ENCODE measurements at regions not wholly inside any gene's neighbourhood (a gene's known extent, or its start where the extent isn't known, plus 50 kb on each side); places are given as distances from the start of the nearest gene placed in this dataset.

- TF ChIP-seq, protein P1, sequence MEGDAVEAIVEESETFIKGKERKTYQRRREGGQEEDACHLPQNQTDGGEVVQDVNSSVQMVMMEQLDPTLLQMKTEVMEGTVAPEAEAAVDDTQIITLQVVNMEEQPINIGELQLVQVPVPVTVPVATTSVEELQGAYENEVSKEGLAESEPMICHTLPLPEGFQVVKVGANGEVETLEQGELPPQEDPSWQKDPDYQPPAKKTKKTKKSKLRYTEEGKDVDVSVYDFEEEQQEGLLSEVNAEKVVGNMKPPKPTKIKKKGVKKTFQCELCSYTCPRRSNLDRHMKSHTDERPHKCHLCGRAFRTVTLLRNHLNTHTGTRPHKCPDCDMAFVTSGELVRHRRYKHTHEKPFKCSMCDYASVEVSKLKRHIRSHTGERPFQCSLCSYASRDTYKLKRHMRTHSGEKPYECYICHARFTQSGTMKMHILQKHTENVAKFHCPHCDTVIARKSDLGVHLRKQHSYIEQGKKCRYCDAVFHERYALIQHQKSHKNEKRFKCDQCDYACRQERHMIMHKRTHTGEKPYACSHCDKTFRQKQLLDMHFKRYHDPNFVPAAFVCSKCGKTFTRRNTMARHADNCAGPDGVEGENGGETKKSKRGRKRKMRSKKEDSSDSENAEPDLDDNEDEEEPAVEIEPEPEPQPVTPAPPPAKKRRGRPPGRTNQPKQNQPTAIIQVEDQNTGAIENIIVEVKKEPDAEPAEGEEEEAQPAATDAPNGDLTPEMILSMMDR (IDR thresholded peaks at IDR 0.05; ENCODE audit: low read depth, low read length, poor library complexity, severe bottlenecking) = no peak
- no peak for TF ChIP-seq EZH2phosphoT487 (IDR thresholded peaks at IDR 0.05; ENCODE audit: borderline replicate concordance, low read length)
Measured at GRCh38 chr20:40368876-40369275, 320.2 kb downstream of the MAFB start.

All from DOHH2 (cell line).